Keratinocyte (primary cell): ENCODE measurements at regions not wholly inside any gene's neighbourhood (a gene's known extent, or its start where the extent isn't known, plus 50 kb on each side); places are given as distances from the start of the nearest gene placed in this dataset.

Experiments
- DNase-seq: peaks from one replicate; pipeline ENCODE4 v3.0.0-alpha.2; 2011; ENCODE audit warnings: low read depth, missing footprints, low spot score
- FAIRE-seq: peaks from 2 replicates; lab custom pipeline; 2011; peaks lifted over from hg19 to GRCh38; lab: Jason Lieb, UNC
- H2AFZ ChIP-seq: 2 replicates; pipeline ENCODE4 v1.6.0; 2012; ENCODE audit warnings: low read length, control low read depth, inconsistent platforms; ENCODE audit not compliant: control insufficient read depth
- H3K27ac ChIP-seq: 2 replicates; pipeline ENCODE4 v1.5.1; 2011; ENCODE audit warnings: low read length; ENCODE audit not compliant: control insufficient read depth, insufficient read depth
- H3K27me3 ChIP-seq: 3 replicates; pipeline ENCODE4 v1.6.0; 2011; ENCODE audit warnings: low read length; ENCODE audit not compliant: control insufficient read depth, insufficient read depth; ENCODE audit errors: extremely low read depth
- H3K36me3 ChIP-seq, 2 experiments: 2 replicates in 1 of 2; 3 replicates in 1 of 2; pipeline ENCODE4 v1.5.1; 2011; ENCODE audit warnings: low read length in 2 of 2, mild to moderate bottlenecking in 1 of 2; ENCODE audit not compliant: control insufficient read depth in 2 of 2, insufficient read depth in 2 of 2; ENCODE audit errors: extremely low read depth in 1 of 2
- H3K4me1 ChIP-seq: 3 replicates; pipeline ENCODE4 v1.5.1; 2011; ENCODE audit warnings: low read length; ENCODE audit not compliant: control insufficient read depth, insufficient read depth; ENCODE audit errors: extremely low read depth
- H3K4me2 ChIP-seq: 3 replicates; pipeline ENCODE4 v1.6.0; 2011; ENCODE audit warnings: low read depth, low read length; ENCODE audit not compliant: control insufficient read depth, insufficient read depth; ENCODE audit errors: extremely low read depth
- H3K4me3 ChIP-seq, 3 experiments: fragments of 200-600 bp in 1 of 3; sonication (generic) in 1 of 3; 2 replicates in 2 of 3; 3 replicates in 1 of 3; pipeline ENCODE4 v1.5.1; 2011 to 2016; ENCODE audit warnings: low read length in 3 of 3, mild to moderate bottlenecking in 3 of 3, control low read depth in 2 of 3, inconsistent platforms in 1 of 3, low read depth in 1 of 3, mixed read lengths in 1 of 3, mixed run types in 1 of 3, moderate library complexity in 1 of 3; ENCODE audit not compliant: control insufficient read depth in 2 of 3, insufficient read depth in 2 of 3; ENCODE audit errors: extremely low read depth in 1 of 3
- H3K79me2 ChIP-seq: 2 replicates; pipeline ENCODE4 v1.6.0; 2012; ENCODE audit warnings: low read length; ENCODE audit not compliant: control insufficient read depth, insufficient read depth
- H3K9ac ChIP-seq: 3 replicates; pipeline ENCODE4 v1.6.0; 2011; ENCODE audit warnings: low read length; ENCODE audit not compliant: control insufficient read depth, insufficient read depth; ENCODE audit errors: extremely low read depth
- H3K9me1 ChIP-seq: 3 replicates; pipeline ENCODE4 v1.6.0; 2011; ENCODE audit warnings: low read length; ENCODE audit not compliant: control insufficient read depth, insufficient read depth; ENCODE audit errors: extremely low read depth
- H3K9me3 ChIP-seq: 2 replicates; pipeline ENCODE4 v1.5.1; 2012; ENCODE audit warnings: low read depth, low read length; ENCODE audit not compliant: control insufficient read depth
- H4K20me1 ChIP-seq: 3 replicates; pipeline ENCODE4 v1.6.0; 2011; ENCODE audit warnings: low read length; ENCODE audit not compliant: control insufficient read depth, insufficient read depth; ENCODE audit errors: extremely low read depth
- EZH2 ChIP-seq: IDR thresholded peaks from one replicate; pipeline ENCODE4 v1.6.1; 2012; ENCODE audit warnings: inconsistent platforms, mild to moderate bottlenecking, low read length, moderate library complexity
- dilution Hi-C: fragments of 300-500 bp; cut with MboI; formaldehyde crosslinking; loops from one replicate; pipeline ENCODE4 v1.7.0; 2020; ENCODE audit warnings: low sequenced_read_pairs; ENCODE audit not compliant: extremely low pct_ligation_motif_present
- TF ChIP-seq, protein P1 (sequence below), 3 experiments: IDR thresholded peaks in 1 of 3; conservative IDR thresholded peaks in 1 of 3; optimal IDR thresholded peaks in 1 of 3; 2 replicates in 2 of 3; 3 replicates in 1 of 3; pipeline versions ENCODE3 to v1.5.1; 2011; ENCODE audit warnings: low read length in 3 of 3, mild to moderate bottlenecking in 3 of 3, moderate library complexity in 2 of 3, control low read depth in 1 of 3, inconsistent platforms in 1 of 3; ENCODE audit not compliant: insufficient read depth in 2 of 3; ENCODE audit errors: extremely low read depth in 1 of 3

DNA sequence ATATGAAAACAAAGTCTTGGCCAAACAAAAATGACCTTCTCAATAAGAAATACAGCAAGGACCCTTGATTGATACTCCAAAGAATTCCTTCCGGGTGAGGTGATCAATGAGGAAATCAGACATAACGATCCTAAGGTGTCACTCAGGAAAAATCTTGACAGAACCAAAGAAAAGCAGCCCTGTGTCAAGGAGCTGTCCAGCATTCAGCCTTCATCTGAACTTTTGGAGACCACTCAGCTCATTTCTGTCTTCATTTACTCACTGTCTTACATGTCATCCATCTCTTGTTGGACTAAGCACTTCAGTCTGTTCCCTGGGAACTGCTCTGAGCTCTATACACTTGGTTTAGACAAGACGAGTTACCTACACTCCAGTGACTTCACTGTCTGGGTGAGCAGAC, 179.9 kb downstream of the GRIN2B start:
- Histone ChIP-seq H3K9ac (no peak overlapping the region), H3K9me1 (no peaks in the 10 kb centered on the region), H3K4me3 (no peak overlapping the region), H4K20me1 (no peaks in the 10 kb centered on the region), H3K27me3 (no peaks in the 10 kb centered on the region), H2AFZ (no peak overlapping the region), H3K27ac (no peak overlapping the region), H3K4me1 (no peaks in the 10 kb centered on the region), H3K9me3 (no peaks in the 10 kb centered on the region), H3K79me2 (no peaks in the 10 kb centered on the region), H3K36me3 (no peaks in the 10 kb centered on the region), H3K4me2 (no peak overlapping the region)
- no peak for FAIRE-seq
- TF ChIP-seq, protein P1, sequence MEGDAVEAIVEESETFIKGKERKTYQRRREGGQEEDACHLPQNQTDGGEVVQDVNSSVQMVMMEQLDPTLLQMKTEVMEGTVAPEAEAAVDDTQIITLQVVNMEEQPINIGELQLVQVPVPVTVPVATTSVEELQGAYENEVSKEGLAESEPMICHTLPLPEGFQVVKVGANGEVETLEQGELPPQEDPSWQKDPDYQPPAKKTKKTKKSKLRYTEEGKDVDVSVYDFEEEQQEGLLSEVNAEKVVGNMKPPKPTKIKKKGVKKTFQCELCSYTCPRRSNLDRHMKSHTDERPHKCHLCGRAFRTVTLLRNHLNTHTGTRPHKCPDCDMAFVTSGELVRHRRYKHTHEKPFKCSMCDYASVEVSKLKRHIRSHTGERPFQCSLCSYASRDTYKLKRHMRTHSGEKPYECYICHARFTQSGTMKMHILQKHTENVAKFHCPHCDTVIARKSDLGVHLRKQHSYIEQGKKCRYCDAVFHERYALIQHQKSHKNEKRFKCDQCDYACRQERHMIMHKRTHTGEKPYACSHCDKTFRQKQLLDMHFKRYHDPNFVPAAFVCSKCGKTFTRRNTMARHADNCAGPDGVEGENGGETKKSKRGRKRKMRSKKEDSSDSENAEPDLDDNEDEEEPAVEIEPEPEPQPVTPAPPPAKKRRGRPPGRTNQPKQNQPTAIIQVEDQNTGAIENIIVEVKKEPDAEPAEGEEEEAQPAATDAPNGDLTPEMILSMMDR (optimal IDR thresholded peaks at IDR 0.05 in 1 of 3, IDR thresholded peaks at IDR 0.05 in 1 of 3, conservative IDR thresholded peaks at IDR 0.05 in 1 of 3; ENCODE audit: extremely low read depth in 1 of 3, insufficient read depth in 2 of 3, low read length in 3 of 3): no peak
- TF ChIP-seq EZH2: no peak
- no peak for DNase-seq
- dilution Hi-C loops: no loop called here

DNA sequence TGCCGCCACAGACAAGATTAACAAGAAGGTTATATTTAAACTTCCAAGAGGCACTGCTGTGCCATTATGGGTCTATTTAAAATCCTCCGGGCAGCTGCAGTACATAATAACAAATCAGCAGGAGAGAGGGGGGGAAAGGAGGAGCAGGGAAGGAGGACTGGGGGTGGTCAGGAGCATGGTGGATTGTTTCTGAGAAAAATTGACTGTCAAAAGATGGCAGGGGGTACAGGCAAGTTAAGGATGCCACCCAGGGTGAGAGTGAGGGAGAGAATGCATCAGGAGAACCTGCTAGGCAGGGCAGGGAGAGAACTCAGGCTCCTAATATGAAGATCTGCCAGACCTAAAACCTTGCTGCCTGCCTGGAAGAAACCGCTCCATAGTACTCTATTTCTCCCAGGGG, 181.8 kb downstream of the GRIN2B start:
- no peaks in the 10 kb centered on the region for H3K4me1 ChIP-seq
- DNase-seq (no peak), FAIRE-seq (no peak)
- H3K4me3 ChIP-seq: no peak overlapping the region
- H3K9me1 ChIP-seq: no peaks in the 10 kb centered on the region
- no peaks in the 10 kb centered on the region for H4K20me1 ChIP-seq
- no peak overlapping the region for H3K9ac ChIP-seq
- no peaks in the 10 kb centered on the region for H3K9me3 ChIP-seq
- dilution Hi-C loops: no loop called here
- no peaks in the 10 kb centered on the region for H3K36me3 ChIP-seq
- H2AFZ ChIP-seq: no peak overlapping the region
- TF ChIP-seq, protein P1 (optimal IDR thresholded peaks at IDR 0.05 in 1 of 3, IDR thresholded peaks at IDR 0.05 in 1 of 3, conservative IDR thresholded peaks at IDR 0.05 in 1 of 3; ENCODE audit: extremely low read depth in 1 of 3, insufficient read depth in 2 of 3, low read length in 3 of 3): no peak
- TF ChIP-seq EZH2: no peak
- no peaks in the 10 kb centered on the region for H3K79me2 ChIP-seq
- H3K4me2 ChIP-seq: no peak overlapping the region
- H3K27ac ChIP-seq: no peak overlapping the region
- H3K27me3 ChIP-seq: no peaks in the 10 kb centered on the region
